HG03457 (cell line): ENCODE measurements at regions not wholly inside any gene's neighbourhood (a gene's known extent, or its start where the extent isn't known, plus 50 kb on each side); places are given as distances from the start of the nearest gene placed in this dataset.

Experiments
- ATAC-seq: cut with Tn5 transposase; IDR thresholded peaks from one replicate; pipeline ENCODE4 v1.9.1; 2021; ENCODE audit warnings: moderate number of reproducible peaks; ENCODE audit not compliant: unreplicated experiment

DNA sequence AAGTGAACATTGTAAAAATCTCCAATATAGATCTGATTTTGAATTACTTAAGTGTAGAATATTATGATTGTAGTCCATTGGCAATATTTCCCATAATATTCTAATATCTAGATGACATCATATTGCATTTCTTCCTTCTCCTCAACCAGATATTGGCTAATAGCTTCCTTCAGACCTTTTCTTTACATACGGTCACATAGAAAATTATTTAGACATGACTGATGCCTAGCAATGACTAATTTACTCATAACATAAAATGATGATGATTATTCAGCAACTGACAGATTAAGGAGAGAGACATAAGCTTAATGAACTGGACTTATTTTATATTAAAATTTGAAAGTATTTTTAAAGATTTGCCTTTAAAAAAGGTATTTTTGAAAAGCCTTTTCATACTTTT lies 1287.6 kb downstream of the STIM2 start:
- ATAC-seq, result no peak

DNA sequence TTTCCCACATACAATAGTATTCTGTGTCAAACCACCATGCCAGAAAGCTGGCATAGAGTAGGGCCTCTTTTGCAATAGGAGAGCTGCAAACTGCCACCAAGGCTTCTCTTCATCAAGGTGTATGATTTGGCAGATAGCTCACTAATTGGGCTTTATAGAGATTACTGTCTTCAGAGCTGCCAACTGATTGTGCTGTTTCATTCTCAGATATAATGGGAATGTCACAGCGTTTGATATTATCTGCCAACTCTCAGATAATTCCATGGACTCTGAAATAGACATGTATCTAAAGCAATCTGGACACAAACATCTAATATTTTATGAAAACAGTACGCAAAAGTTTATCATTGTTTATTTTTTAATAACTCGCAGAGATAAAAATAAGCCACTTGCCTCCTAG lies 1289.1 kb downstream of the STIM2 start:
- no peak for ATAC-seq

DNA sequence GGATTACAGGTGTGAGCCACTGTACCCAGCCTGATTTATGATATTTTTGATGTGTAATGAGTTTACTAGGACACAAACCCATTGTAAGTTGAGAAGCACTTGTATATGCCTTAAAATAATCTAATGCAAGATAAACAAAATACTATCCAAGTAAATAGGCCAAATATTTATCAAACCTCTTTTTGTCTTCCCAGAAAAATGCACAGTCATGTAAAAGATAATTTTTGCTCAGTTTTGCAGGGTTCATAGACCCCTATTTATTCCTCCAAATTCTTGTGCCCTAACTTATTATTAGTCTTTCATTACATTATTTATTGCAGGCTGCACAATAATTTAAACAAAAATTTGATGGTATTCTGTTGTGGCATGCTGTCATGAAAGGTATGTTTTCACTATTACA lies 1290.7 kb downstream of the STIM2 start:
- ATAC-seq, result no peak

DNA sequence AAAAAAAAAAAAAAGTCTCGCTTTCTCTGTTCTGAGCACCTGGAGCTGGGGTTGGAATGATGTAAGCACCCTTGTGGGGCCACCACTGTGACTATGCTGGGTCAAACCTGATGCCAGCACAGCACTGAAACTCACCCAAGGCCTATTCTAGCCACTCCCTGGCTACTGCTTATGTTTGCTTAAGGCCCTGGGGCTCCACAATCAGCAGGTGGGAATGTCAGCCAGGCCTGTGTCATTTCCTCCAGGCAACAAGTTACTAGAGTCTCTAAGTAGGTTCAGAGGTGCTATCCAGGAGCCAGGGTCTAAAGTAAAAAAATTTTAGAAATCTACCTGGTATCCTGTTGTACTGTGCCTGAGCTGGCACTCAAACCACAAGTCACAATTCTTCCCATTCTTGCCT lies 1306.8 kb downstream of the STIM2 start:
- no peak for ATAC-seq

DNA sequence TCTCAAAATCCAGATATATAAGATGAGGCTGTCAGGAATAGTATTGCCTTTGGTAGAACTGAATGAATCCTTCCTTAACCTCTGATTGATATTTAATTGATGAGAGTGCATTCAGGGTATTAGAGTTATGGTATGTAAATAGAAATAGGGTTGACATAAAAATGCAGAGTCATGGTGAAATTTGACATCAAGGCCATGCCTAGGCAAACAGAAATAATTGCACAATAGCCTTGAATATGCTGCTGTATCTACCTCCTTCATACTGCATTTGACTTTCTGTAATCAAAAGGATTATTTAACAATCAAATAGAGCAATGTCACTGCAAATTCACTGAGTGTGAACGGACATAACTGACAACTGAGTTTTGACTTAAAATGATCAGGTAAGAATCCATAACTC lies 1316.3 kb downstream of the STIM2 start:
- ATAC-seq, result no peak

DNA sequence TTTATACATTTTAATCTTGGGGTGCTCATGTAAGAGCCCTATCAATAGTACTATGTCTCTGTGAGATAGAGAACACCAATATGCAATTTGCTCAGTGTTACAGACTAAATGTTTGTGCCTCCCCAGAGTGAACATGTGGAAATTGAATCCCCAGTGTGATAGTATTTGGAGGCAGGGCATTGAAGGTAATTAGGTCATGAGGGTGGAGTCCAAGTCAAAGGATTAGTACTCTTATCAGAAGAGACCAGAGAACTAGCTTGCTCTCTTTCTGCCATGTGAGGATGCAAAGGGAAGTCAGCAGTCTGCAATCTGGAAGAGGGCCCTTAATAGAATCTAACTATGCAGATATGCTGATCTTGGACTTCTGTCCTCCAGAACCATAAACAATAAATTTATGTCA lies 1317.0 kb downstream of the STIM2 start:
- no peak for ATAC-seq

DNA sequence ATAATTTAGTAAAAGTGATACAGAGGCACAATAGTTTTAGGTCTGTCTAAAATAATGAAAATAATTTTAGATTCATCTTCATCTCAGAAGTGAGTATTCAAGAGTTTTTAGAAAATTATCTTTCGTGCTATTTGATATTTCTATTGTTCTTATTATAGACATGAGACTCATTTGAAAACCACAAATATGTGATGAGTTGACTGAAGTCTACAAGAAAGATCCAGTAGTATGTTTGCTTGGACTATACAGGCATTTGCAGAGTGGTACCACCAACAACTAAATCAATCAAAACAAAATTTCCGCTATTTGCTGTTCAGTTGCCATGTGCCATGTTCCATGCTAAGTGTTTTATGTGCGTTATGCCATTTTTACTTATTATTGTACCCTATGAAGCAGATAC lies 1318.5 kb downstream of the STIM2 start:
- no peak for ATAC-seq

DNA sequence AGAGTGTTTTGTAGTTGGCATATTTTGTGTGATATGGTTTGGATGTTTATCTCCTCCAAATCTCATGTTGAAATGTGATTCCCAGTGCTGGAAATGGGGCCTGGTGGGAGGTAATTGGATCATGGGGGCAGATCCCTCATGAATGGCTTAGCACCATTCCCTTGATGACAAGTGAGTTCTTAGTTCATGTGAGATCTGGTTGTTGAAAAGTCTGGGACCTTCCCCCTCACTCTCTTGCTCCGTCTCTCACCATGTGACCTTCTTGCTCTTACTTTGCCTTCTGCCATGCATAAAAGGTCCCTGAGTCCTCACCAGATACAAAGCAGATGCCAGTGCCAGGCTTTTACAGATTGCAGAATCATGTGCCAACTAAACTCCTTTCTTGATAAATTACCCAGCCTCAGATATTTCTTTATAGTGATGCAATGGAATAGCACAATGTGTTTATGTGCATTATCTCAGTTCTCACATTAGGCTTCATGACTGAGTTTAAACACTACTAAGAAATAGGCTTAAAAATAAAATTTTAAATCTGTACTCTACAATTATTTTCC lies 1348.8 kb downstream of the STIM2 start:
- ATAC-seq, result no peak

DNA sequence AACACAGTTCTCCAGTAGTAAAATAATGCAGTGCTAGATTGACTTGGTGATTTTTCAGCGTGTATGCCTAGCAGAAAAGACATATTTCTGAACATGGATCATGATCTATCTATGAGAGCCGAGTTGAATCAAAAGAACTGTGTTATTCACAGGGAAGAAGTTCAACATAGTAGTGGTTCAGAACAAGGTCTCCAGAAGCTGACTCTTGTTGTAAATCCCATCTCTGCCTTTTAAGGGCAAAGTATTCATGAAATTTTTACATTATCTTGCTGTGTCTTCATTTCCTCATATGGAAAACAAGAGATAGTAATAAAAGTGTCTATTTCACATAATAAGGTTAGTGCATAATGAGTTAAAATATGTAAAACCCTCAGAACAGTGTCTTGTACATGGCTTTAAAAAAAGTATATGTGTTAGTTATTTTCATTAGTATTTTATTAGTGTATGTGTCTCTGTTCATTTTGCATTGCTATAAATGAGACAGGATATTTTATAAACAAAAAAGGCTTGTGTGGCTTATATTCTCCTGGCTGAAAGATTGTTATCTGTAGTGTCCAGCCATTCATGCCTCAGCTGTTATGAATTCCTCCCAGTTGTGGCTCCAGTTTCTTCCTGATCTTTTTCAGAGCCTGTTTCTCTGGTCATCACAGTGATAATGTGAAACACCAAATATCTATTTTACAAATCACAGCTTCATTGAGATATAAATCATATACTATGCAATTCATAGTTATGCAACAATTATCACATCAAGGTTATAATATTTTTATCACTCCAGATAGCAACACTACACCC lies 1351.2 kb downstream of the STIM2 start:
- ATAC-seq, result no peak

DNA sequence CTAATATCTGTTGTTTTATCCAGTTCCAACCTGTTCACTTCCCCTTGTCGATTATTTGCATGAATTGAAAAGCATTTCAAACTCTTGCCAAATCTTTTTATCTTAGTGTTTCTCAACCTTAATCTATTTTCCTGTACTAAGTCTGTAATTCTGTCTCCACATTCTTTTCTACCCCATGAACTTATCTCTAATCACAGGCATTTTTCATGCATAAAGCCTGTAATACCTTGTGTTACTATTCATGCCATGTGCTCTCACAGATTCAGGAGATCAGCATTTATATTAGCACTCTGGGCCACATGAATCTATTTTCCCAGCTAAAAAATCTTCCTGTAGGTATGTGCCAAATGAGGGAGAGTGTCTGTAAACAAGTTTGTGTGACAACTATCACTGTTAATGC lies 1360.9 kb downstream of the STIM2 start:
- ATAC-seq, result no peak

DNA sequence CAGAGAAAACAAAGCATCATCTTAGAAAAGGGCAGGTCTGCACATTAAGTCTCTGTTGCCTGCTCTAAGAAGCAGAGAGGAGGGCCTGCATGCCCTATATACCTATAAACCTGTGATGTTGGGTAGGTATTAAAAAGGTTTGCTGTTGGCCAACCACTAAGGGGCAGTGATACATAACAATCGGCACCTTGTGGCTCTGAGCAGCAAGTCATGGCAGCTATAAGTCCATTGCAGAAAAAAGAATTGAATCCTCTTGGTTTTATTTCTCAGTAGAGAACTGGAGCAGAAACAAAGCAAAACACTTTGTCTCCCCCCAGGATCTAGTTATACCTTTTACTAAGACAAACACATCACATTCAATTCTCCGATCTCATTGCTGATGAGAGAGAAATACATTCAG lies 1364.4 kb downstream of the STIM2 start:
- no peak for ATAC-seq

DNA sequence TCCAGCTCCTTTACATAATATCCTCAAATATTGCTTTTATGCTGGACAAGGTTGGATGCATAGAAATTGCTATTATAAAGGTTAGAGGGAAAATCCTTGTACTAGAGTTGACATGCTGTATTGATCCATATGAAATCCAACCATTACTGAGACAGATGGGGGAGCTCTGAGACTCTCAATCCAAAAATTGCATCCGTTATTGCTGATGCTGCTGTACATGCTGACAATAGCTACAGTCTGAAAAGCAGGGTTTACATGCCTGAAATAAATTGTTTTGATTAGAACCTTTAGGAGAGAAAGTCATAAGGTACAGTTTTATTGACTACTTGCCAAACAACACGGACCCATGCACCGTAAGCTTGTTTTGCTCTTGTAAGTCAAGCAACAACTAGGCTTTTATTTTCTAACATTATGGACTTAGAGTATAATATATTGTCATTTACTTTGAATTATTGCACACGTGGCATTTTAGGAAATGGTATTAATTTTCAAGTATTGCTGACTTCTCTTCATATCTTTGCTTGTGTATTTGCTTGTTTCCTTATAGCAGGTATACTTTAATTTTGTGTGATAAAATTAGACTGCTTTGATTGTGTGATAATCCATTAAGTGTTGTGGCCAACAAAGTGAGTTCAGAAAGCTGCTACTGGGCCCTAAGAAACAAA lies 1365.2 kb downstream of the STIM2 start:
- ATAC-seq, result no peak

DNA sequence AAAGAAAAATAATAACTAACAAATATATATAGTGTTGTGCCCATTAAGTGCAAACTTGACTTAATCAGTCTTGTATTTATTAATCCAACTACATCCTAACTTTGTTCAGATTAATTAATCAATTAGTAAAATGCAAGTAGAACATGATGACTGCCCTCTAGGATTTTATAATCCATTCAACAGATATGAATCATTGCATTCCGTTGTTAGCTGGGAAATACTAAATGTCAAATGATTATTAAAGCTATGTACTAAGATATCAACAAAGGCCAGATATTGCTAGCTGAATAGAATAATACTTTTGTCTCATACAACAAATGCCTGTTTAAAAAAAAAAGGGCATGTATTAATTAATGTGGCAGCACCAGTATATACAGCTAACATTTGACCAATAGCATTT lies 1366.3 kb downstream of the STIM2 start:
- ATAC-seq, result no peak

DNA sequence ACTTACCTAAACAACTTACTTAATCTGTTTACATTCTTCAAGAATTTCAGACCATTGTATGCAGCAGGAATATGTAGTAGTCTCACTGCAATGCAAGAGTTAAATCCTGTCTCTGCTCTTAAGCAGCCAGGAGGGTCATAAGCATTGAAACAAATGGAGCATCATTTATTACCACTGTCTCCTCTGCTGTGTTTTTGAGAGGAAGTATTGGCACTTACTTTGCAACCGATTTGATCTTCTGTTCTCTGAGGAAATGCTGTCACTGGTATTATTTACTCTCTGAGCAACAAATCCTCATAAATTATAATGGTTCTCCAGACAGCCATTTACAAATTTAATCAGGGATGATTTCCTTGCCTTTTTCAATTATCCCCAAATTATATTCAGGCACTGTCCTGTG lies 1367.1 kb downstream of the STIM2 start:
- no peak for ATAC-seq

DNA sequence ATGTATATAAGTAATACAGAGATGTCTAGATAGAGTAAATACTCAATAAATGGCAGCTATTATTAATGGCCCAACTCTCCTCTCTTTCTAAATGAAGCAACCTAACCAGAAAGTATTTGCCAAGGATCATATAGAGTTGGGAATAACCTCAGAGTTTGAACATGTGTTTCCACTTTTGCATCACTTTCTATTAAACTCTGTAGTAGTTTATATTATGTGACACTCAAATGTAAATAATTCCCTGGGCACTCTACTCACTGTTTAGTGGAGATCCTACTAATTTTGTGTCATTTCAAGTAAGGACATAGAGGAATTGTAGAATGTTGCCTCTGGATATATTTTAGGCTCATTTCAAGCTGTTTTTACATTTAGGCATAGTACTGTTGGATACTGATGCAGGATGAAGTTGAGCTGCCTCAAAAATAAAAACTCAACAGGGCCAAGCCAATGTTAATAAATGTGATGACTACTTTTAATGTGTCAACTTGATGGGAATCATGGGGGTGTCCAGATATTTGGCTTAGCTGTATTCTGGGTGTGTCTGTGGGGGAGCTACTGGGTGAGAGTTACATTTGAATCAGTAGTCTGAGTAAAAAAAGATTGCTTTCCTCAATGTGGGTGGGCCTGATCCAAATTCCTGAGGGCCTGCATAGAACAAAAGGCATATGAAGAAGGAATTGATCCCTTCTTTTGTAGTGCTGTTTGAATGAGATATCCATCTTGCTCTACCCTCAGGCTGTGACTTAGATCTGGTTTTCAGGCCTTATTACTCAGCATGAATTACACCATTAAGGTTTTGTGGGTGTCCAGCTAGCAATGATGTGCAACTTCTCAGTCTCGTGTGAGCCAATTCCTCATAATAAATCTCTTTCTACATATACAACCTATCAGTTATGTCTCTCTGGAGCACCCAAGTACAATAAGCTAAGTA lies 1368.2 kb downstream of the STIM2 start:
- no peak for ATAC-seq

DNA sequence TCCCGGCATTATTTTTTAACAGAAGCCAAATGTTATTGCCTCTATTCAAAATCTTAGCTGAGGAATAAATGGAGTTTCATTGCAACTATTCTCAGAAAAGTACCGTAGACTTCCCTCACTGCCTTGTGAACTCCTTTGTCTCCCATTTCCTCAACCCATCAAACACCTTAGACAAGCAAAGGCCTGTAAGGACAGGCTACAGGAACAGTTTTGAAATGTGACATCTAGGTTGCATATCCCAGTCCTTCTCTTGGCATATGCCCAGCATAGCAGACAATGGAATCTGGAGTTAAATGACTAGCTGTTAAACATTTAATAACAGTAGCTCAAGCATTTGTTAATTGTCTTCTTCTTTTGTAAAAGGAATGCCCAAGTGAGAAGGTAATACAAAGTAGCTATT lies 1371.7 kb downstream of the STIM2 start:
- ATAC-seq, result no peak

DNA sequence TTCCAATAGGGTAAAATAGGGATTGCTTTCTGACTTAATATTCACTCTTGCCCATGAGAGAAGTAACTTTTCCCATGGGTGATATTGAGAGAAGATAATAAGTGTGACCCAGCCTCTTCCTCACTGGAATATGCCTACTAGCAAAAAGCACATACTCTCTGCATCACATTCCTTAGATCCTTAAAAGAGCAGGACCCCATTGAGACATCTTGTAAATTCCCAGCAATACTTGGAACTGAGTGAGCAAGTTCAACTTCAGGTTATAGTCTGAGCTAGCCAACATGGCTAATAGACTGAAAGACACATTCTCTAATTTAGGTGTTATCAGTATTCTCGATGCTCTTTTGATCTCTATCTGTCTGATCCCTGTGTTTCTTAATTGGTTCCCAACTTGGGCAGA lies 1372.3 kb downstream of the STIM2 start:
- ATAC-seq, result no peak

DNA sequence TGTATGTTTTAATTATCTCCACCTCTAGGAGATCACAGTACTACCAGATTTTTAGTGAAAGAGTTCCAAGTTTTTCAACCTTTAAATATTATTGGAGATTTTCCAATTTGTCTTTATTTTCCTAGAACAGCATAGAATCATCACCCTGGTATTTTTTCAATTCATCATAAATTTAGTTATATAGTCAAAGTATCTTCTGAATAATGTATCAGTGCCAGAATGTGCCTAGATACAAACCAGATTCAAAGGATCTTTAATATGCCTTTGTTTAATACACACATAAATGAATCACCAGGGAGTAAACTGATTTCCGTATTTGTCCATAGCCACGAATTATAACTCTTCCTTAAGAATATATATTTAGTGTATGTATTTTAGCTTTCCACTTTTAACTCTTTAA lies 1373.1 kb downstream of the STIM2 start:
- ATAC-seq, result no peak

DNA sequence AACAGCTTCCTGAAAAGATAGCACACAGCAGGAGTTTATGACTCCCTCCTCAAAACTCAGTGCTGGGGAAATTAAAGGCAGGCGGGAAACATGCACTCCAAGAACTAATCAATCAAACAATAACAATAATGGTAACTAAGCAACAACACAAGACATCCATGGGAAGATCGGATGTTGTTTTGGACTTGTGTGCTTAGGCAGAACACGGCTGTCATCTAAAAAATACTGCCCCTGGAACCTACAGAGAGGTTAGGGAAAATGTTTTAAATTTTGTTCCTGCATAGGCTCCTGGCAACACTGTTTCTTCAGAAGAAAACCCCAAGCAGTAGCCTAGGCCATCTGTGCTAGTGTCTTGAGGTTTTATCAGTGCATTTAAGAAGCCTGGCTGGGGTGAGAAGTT lies 1378.2 kb downstream of the STIM2 start:
- no peak for ATAC-seq

DNA sequence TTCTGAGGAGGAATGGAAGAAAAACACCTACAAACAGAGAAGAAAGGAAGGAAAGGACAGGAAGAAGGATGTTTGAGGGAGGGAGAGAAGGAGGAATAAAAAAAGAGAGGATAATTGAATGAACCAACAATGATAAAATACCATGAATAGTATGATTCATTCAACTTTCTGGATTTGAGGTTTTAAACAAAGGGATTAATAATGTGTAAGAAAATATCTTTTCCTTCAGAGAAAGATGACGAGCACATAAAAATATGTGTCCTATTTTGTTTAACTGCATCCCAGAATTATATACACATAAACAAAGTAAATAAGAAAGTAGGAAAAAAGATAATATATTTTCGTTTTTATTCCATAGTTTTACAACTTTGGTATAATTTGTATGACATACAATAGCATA lies 1380.4 kb downstream of the STIM2 start:
- no peak for ATAC-seq

DNA sequence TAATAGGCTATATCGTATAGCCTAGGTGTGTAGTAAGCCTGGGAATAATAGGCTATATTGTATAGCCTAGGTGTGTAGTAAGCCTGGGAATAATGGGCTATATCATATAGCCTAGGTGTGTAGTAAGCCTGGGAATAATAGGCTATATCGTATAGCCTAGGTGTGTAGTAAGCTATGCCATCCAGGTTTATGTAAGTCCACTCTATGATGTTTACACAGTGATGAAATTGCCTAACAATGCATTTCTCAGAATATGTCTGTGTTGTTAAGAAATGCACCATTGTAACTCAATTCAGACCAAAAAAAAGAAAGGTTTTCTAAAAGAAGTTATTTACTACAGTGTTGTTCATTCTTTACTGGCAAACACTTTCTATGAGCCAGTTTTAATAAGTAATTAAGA lies 1387.2 kb downstream of the STIM2 start:
- ATAC-seq, result no peak
